ENCODE measurements at regions not wholly inside any gene's neighbourhood (a gene's known extent, or its start where the extent isn't known, plus 50 kb on each side); places are given as distances from the start of the nearest gene placed in this dataset.
A peak's percentile ranks its signal among the peaks of the same experiment; 100 is the strongest.

DNA sequence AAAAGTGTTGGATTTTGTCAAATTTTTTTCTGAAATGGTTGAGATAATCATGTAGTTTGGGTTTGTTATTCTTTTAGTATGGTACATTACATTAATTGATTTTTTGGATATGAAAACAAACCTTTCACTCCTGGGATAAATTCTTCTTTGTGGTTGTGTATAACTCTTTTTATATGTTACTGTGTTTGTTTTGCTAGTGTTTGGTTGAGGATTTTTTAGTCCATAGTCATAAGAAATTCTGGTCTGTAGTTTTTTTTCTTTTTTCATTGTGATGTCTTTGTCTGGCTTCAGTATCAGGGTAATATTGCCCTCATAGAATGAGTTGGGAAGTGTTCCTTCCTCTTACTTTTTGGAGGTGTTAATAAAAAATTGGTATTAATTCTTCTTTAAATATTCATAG, 122.2 kb upstream of the ATXN1 start:
- POLR2A ChIA-PET (ENCODE audit: unreplicated experiment): no interaction called here
- intact Hi-C loops (cut with micrococcal nuclease): no loop called here
- Histone ChIP-seq H3K56ac (ENCODE audit: extremely low read depth, insufficient read depth, low read length) (no peak overlapping the region), H2AK5ac (ENCODE audit: low read depth, low read length) (no peak overlapping the region), H3K9me1 (ENCODE audit: insufficient read depth, low read length) (no peaks in the 10 kb centered on the region), H3K23ac (ENCODE audit: low read depth, low read length) (no peak overlapping the region), H2BK15ac (ENCODE audit: low read depth, low read length) (no peak overlapping the region), H3K4me2 (ENCODE audit: low read depth, low read length) (no peak overlapping the region), H2BK5ac (ENCODE audit: low read depth, low read length, poor library complexity, severe bottlenecking) (no peak overlapping the region), H3K14ac (replicated peaks; ENCODE audit: low read depth, low read length) (no peak overlapping the region), H3K18ac (ENCODE audit: low read depth, low read length) (peak overlapping the region; percentile 64; the same call in 1 of the 2 replicates), H3K27me3 (ENCODE audit: control insufficient read depth, insufficient read depth, low read length) (no peaks in the 10 kb centered on the region), H3K36me3 (ENCODE audit: control insufficient read depth, insufficient read depth, low read length) (no peaks in the 10 kb centered on the region), H3K27ac (ENCODE audit: insufficient read depth, low read length) (no peak overlapping the region), H4K91ac (ENCODE audit: insufficient read depth, low read depth, low read length) (no peak overlapping the region), H4K5ac (ENCODE audit: low read depth, low read length) (no peak overlapping the region), H3K4me3 (ENCODE audit: insufficient read depth, low read depth, low read length) (no peak overlapping the region), H3K9ac (ENCODE audit: low read depth, low read length) (no peak overlapping the region), H3K9me3 (ENCODE audit: control insufficient read depth, insufficient read depth, low read length) (no peaks in the 10 kb centered on the region), H4K20me1 (ENCODE audit: insufficient read depth, low read length) (no peaks in the 10 kb centered on the region), H3K79me1 (ENCODE audit: low read depth in 1 of 2, low read length in 2 of 2) (no peaks in the 10 kb centered on the region), H4K8ac (ENCODE audit: low read depth in 2 of 2, low read length in 2 of 2) (no peak overlapping the region), H2AFZ (replicated peaks; ENCODE audit: low read length, poor library complexity) (no peak overlapping the region), H3K4me1 (ENCODE audit: control insufficient read depth, insufficient read depth, low read length) (peaks cover 3% of the 10 kb centered on the region; the same call in 1 of the 2 replicates), H2BK120ac (ENCODE audit: low read depth, low read length) (no peak overlapping the region), H3K4ac (ENCODE audit: low read depth, low read length) (no peak overlapping the region), H2AK9ac (replicated peaks; ENCODE audit: low read depth, low read length, poor library complexity) (no peak overlapping the region), H2BK20ac (ENCODE audit: low read depth, low read length) (no peak overlapping the region)
- in situ Hi-C loops (cut with MboI; ENCODE audit: low sequenced_read_pairs): no loop called here
- peak; percentile 63; the same call in 1 of the 2 replicates for ATAC-seq (ENCODE audit: low read depth)
- dilution Hi-C loops (cut with HindIII; ENCODE audit: low sequenced_read_pairs, unreplicated experiment): no loop called here
- peak; percentile 13 for DNase-seq
- CTCF ChIA-PET: interaction anchor here (1.0 kb wide), 1 partner anchor 9 kb away, joined by 3 read pairs; no protein-coding TSS in a partner anchor
- BruUV-seq (replicated peaks): no TSS peak
- no peak for TF ChIP-seq SMC3 (IDR thresholded peaks at IDR 0.05; ENCODE audit: low read depth, low read length)
- TF ChIP-seq CEBPB (IDR thresholded peaks at IDR 0.05; ENCODE audit: low read depth, low read length): no peak
- TF ChIP-seq FOS (IDR thresholded peaks at IDR 0.05; ENCODE audit: low read depth, low read length): no peak
- no peak for TF ChIP-seq BHLHE40 (IDR thresholded peaks at IDR 0.05; ENCODE audit: low read depth, low read length)
- no peak for TF ChIP-seq ELK1 (IDR thresholded peaks at IDR 0.05; ENCODE audit: borderline replicate concordance, low read depth, low read length)
- TF ChIP-seq CTCF (conservative IDR thresholded peaks at IDR 0.05; ENCODE audit: low read depth, low read length): no peak
- no peak for TF ChIP-seq MXI1 (IDR thresholded peaks at IDR 0.05; ENCODE audit: borderline replicate concordance, low read depth, low read length)
- TF ChIP-seq POLR2A (IDR thresholded peaks at IDR 0.05; ENCODE audit: low read depth, low read length): no peak
- TF ChIP-seq MAZ (IDR thresholded peaks at IDR 0.05; ENCODE audit: borderline replicate concordance, low read depth, low read length): no peak
- TF ChIP-seq RFX5 (IDR thresholded peaks at IDR 0.05; ENCODE audit: low read depth, low read length): no peak
- no peak for TF ChIP-seq RCOR1 (IDR thresholded peaks at IDR 0.05; ENCODE audit: insufficient replicate concordance, low read length)
- TF ChIP-seq RAD21 (IDR thresholded peaks at IDR 0.05; ENCODE audit: low read length): no peak
